ENCODE measurements at regions not wholly inside any gene's neighbourhood (a gene's known extent, or its start where the extent isn't known, plus 50 kb on each side); places are given as distances from the start of the nearest gene placed in this dataset.
"Not testable (repeated sequence)": the region's sequence is repeated elsewhere in the genome, so short reads cannot be mapped to it uniquely, and the experiment has no call there.

DNA sequence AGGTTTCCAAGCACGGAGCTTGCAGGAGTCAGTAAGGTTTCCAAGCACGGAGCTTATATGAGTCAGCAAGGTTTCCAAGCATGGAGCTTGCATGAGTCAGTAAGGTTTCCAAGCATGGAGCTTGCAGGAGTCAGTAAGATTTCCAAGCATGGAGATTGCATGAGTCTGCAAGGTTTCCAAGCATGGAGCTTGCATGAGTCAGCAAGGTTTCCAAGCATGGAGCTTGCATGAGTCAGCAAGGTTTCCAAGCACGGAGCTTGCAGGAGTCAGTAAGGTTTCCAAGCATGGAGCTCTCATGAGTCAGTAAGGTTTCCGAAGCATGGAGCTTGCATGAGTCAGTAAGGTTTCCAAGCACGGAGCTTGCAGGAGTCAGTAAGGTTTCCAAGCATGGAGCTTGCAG lies 153.7 kb upstream of the TMEM132C start:
- RAD21 ChIA-PET (ENCODE audit: unreplicated experiment); FAIRE-seq; ATAC-seq; H3K79me2 ChIP-seq (ENCODE audit: control insufficient read depth, insufficient read depth, low read length); H3K4me3 ChIP-seq; CTCF ChIA-PET; BruUV-seq (replicated peaks); H3K9me3 ChIP-seq (replicated peaks; ENCODE audit: control insufficient read depth, insufficient read depth, low read length); H3K27me3 ChIP-seq (replicated peaks in 1 of 2; ENCODE audit: control insufficient read depth in 2 of 2, insufficient read depth in 2 of 2, low read length in 1 of 2); H3K4me2 ChIP-seq (ENCODE audit: control insufficient read depth, insufficient read depth); H3K9ac ChIP-seq (ENCODE audit: control insufficient read depth, insufficient read depth, low read length); in situ Hi-C loops (cut with MboI); H3K36me3 ChIP-seq (ENCODE audit: control insufficient read depth in 2 of 2, insufficient read depth in 2 of 2, low read length in 1 of 2); H3K4me1 ChIP-seq (ENCODE audit: control insufficient read depth, insufficient read depth, low read length); H3K27ac ChIP-seq (ENCODE audit: control insufficient read depth, insufficient read depth); H2AFZ ChIP-seq (ENCODE audit: control insufficient read depth, low read depth, low read length); H4K20me1 ChIP-seq (ENCODE audit: control insufficient read depth, insufficient read depth); intact Hi-C loops (cut with micrococcal nuclease; ENCODE audit: unreplicated experiment); DNase-seq (ENCODE audit: low read depth, low spot score): not testable (repeated sequence)
- ChIA-PET POLR2A (interaction anchor here (0.7 kb wide), 1 partner anchor 524 kb away, joined by 3 read pairs; no protein-coding TSS in a partner anchor), SMC1A (ENCODE audit: uncharacterized antibody, unreplicated experiment) (interaction anchor here (1.2 kb wide), 1 partner anchor 9 kb away, joined by 3 read pairs; no protein-coding TSS in a partner anchor)
- whole genome bisulfite sequencing (ENCODE audit: insufficient coverage, insufficient replicate concordance, low lambda C conversion rate, missing lambda C conversion rate) = 17% methylated on average over 5 of the region's 5 CpGs

DNA sequence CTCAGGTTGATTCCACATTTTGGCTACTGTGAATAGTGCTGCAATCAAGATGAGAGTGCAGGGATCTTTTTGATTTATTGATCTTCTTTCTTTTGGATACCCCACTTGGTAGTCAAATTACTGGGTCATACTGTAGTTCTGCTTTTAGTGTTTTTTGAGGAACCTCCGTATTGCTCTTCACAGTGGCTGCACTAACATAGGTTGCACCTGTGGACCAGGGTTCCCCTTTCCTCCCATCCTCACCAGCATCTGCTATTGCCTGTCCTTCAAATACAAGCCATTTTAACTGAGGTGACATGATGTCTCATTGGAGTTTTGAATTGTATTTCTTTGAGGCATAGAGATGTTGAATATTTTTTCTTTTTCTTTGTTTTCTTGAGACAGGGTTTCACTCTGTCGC lies 152.5 kb upstream of the TMEM132C start:
- Histone ChIP-seq H3K79me2 (ENCODE audit: control insufficient read depth, insufficient read depth, low read length) (no peaks in the 10 kb centered on the region), H3K4me3 (no peak overlapping the region), H2AFZ (ENCODE audit: control insufficient read depth, low read depth, low read length) (no peak overlapping the region), H3K4me2 (ENCODE audit: control insufficient read depth, insufficient read depth) (no peak overlapping the region), H4K20me1 (ENCODE audit: control insufficient read depth, insufficient read depth) (no peaks in the 10 kb centered on the region), H3K9ac (ENCODE audit: control insufficient read depth, insufficient read depth, low read length) (no peak overlapping the region), H3K4me1 (ENCODE audit: control insufficient read depth, insufficient read depth, low read length) (no peaks in the 10 kb centered on the region), H3K27me3 (replicated peaks in 1 of 2; ENCODE audit: control insufficient read depth in 2 of 2, insufficient read depth in 2 of 2, low read length in 1 of 2) (no peaks in the 10 kb centered on the region), H3K9me3 (replicated peaks; ENCODE audit: control insufficient read depth, insufficient read depth, low read length) (no peaks in the 10 kb centered on the region; the same call in 2 of the 3 replicates), H3K36me3 (ENCODE audit: control insufficient read depth in 2 of 2, insufficient read depth in 2 of 2, low read length in 1 of 2) (no peaks in the 10 kb centered on the region), H3K27ac (ENCODE audit: control insufficient read depth, insufficient read depth) (no peak overlapping the region)
- WGBS (ENCODE audit: insufficient coverage, insufficient replicate concordance, low lambda C conversion rate, missing lambda C conversion rate) = 37% methylated on average over 2 of the region's 2 CpGs
- ATAC-seq (no peak), FAIRE-seq (no peak), DNase-seq (ENCODE audit: low read depth, low spot score) (no peak)
- in situ Hi-C loops (cut with MboI) (no loop called here), intact Hi-C loops (cut with micrococcal nuclease; ENCODE audit: unreplicated experiment) (no loop called here)
- ChIA-PET CTCF (no interaction called here), RAD21 (ENCODE audit: unreplicated experiment) (no interaction called here), SMC1A (ENCODE audit: uncharacterized antibody, unreplicated experiment) (no interaction called here), POLR2A (no interaction called here)
- no TSS peak for BruUV-seq (replicated peaks)
- no peak for TF ChIP-seq ZNF217 (IDR thresholded peaks at IDR 0.05)
- TF ChIP-seq, protein P1, sequence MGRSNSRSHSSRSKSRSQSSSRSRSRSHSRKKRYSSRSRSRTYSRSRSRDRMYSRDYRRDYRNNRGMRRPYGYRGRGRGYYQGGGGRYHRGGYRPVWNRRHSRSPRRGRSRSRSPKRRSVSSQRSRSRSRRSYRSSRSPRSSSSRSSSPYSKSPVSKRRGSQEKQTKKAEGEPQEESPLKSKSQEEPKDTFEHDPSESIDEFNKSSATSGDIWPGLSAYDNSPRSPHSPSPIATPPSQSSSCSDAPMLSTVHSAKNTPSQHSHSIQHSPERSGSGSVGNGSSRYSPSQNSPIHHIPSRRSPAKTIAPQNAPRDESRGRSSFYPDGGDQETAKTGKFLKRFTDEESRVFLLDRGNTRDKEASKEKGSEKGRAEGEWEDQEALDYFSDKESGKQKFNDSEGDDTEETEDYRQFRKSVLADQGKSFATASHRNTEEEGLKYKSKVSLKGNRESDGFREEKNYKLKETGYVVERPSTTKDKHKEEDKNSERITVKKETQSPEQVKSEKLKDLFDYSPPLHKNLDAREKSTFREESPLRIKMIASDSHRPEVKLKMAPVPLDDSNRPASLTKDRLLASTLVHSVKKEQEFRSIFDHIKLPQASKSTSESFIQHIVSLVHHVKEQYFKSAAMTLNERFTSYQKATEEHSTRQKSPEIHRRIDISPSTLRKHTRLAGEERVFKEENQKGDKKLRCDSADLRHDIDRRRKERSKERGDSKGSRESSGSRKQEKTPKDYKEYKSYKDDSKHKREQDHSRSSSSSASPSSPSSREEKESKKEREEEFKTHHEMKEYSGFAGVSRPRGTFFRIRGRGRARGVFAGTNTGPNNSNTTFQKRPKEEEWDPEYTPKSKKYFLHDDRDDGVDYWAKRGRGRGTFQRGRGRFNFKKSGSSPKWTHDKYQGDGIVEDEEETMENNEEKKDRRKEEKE (IDR thresholded peaks at IDR 0.05) = no peak
- no peak for TF ChIP-seq CHD4 (IDR thresholded peaks at IDR 0.05)
- no peak for TF ChIP-seq CBFB (IDR thresholded peaks at IDR 0.05; ENCODE audit: low read depth)
- TF ChIP-seq BRCA1 (IDR thresholded peaks at IDR 0.05; ENCODE audit: low read depth, low read length) = no peak
- no peak for TF ChIP-seq ZNF592 (IDR thresholded peaks at IDR 0.05)
- TF ChIP-seq IRF5 (IDR thresholded peaks at IDR 0.05; ENCODE audit: borderline replicate concordance) = no peak
